GM23338 (cell line): ENCODE measurements at regions not wholly inside any gene's neighbourhood (a gene's known extent, or its start where the extent isn't known, plus 50 kb on each side); places are given as distances from the start of the nearest gene placed in this dataset.

Experiments
- ATAC-seq: fragments of 200-7000 bp; cut with Tn5 transposase; 3 replicates; pipeline ENCODE4 v1.9.1; 2020
- DNase-seq: peaks from one replicate; pipeline ENCODE4 v3.0.0-alpha.2; 2015; ENCODE audit warnings: low spot score
- H2AFZ ChIP-seq: fragments of 200-600 bp; sonication (generic); 2 replicates; pipeline ENCODE4 v1.8.0; 2016; ENCODE audit warnings: antibody characterized with exemption, mild to moderate bottlenecking, moderate library complexity
- H3F3A ChIP-seq: fragments of 200-600 bp; sonication (generic); replicated peaks from 2 replicates; pipeline ENCODE4 v1.8.0; 2017; ENCODE audit warnings: antibody characterized with exemption, mixed run types, low read depth
- H3K27ac ChIP-seq: fragments of 200-600 bp; sonication (generic); 2 replicates; pipeline ENCODE4 v1.6.1; 2016; ENCODE audit warnings: low read depth
- H3K27me3 ChIP-seq: fragments of 200-600 bp; sonication (generic); 2 replicates; pipeline ENCODE4 v1.8.0; 2016; ENCODE audit warnings: mild to moderate bottlenecking, mixed run types, moderate library complexity; ENCODE audit not compliant: insufficient read depth
- H3K36me3 ChIP-seq: fragments of 200-600 bp; sonication (generic); 2 replicates; pipeline ENCODE4 v1.8.0; 2016; ENCODE audit warnings: mild to moderate bottlenecking; ENCODE audit not compliant: insufficient read depth
- H3K4me1 ChIP-seq: fragments of 200-600 bp; sonication (generic); 2 replicates; pipeline ENCODE4 v1.8.0; 2016; ENCODE audit warnings: mild to moderate bottlenecking, moderate library complexity; ENCODE audit not compliant: insufficient read depth
- H3K4me2 ChIP-seq: fragments of 200-600 bp; sonication (generic); 2 replicates; pipeline ENCODE4 v1.7.1; 2017; ENCODE audit warnings: mixed run types
- H3K4me3 ChIP-seq: fragments of 200-600 bp; sonication (generic); 2 replicates; pipeline ENCODE4 v1.6.1; 2016; ENCODE audit warnings: mixed run types
- H3K79me2 ChIP-seq: fragments of 200-600 bp; sonication (generic); replicated peaks from 2 replicates; pipeline ENCODE4 v1.8.0; 2017; ENCODE audit warnings: mild to moderate bottlenecking; ENCODE audit not compliant: insufficient read depth
- H3K9me2 ChIP-seq: fragments of 200-600 bp; sonication (generic); 2 replicates; pipeline ENCODE4 v1.8.0; 2017; ENCODE audit not compliant: insufficient read depth
- H4K20me1 ChIP-seq: fragments of 200-600 bp; sonication (generic); replicated peaks from 2 replicates; pipeline ENCODE4 v1.8.0; 2017; ENCODE audit warnings: mild to moderate bottlenecking; ENCODE audit not compliant: insufficient read depth
- H3K27ac Mint-ChIP-seq: 2 replicates; pipeline ENCODE4 v1.8.0; 2020; ENCODE audit warnings: inconsistent platforms, mild to moderate bottlenecking, moderate library complexity, mixed read lengths
- H3K27me3 Mint-ChIP-seq: 3 replicates; pipeline ENCODE4 v1.8.0; 2022; ENCODE audit warnings: low read depth, mild to moderate bottlenecking, moderate library complexity, mixed read lengths, inconsistent platforms; ENCODE audit not compliant: insufficient read depth, poor library complexity
- H3K36me3 Mint-ChIP-seq: 3 replicates; pipeline ENCODE4 v1.8.0; 2021; ENCODE audit warnings: low read depth, mild to moderate bottlenecking, inconsistent platforms, moderate library complexity, mixed read lengths
- H3K4me1 Mint-ChIP-seq: 3 replicates; pipeline ENCODE4 v1.8.0; 2020; ENCODE audit warnings: mild to moderate bottlenecking, inconsistent platforms, mixed read lengths
- H3K4me3 Mint-ChIP-seq: 3 replicates; pipeline ENCODE4 v1.8.0; 2021; ENCODE audit warnings: moderate library complexity, mild to moderate bottlenecking, inconsistent platforms, mixed read lengths
- H3K9me3 Mint-ChIP-seq: 3 replicates; pipeline ENCODE4 v1.8.0; 2020; ENCODE audit warnings: moderate library complexity, mild to moderate bottlenecking, inconsistent platforms, mixed read lengths
- CTCF ChIP-seq, 2 experiments: fragments of 200-600 bp in 1 of 2; sonication (generic) in 1 of 2; conservative IDR thresholded peaks; 2 replicates each; pipeline versions ENCODE4 v1.5.1 to v1.6.1; 2016 to 2017; ENCODE audit warnings: antibody characterized with exemption in 2 of 2, low read depth in 2 of 2, mild to moderate bottlenecking in 2 of 2, moderate library complexity in 1 of 2
- ETS1 ChIP-seq: IDR thresholded peaks from 2 replicates; pipeline ENCODE4 v1.6.1; 2016; ENCODE audit warnings: antibody characterized with exemption
- EZH2 ChIP-seq: fragments of 200-600 bp; sonication (generic); IDR thresholded peaks from one replicate; pipeline ENCODE4 v1.8.0; 2017; ENCODE audit warnings: antibody characterized with exemption, mild to moderate bottlenecking, low read depth; ENCODE audit not compliant: unreplicated experiment
- EZH2phosphoT487 ChIP-seq: fragments of 200-600 bp; sonication (generic); IDR thresholded peaks from one replicate; pipeline ENCODE4 v1.8.1; 2018; ENCODE audit warnings: antibody characterized with exemption; ENCODE audit not compliant: unreplicated experiment
- NANOG ChIP-seq: IDR thresholded peaks from 2 replicates; pipeline ENCODE4 v1.6.1; 2016; ENCODE audit warnings: antibody characterized with exemption, borderline replicate concordance
- ZNF114 ChIP-seq: fragments of 250-450 bp; sonication (Bioruptor Pico); IDR thresholded peaks from 2 replicates; pipeline ENCODE4 v1.5.0; 2020; ENCODE audit warnings: mild to moderate bottlenecking, moderate library complexity
- ZNF331 ChIP-seq: fragments of 250-450 bp; sonication (Bioruptor Pico); IDR thresholded peaks from 2 replicates; pipeline ENCODE4 v1.5.0; 2020; ENCODE audit warnings: low read depth, mild to moderate bottlenecking, moderate library complexity
- ZNF462 ChIP-seq: fragments of 250-450 bp; sonication (Bioruptor Pico); IDR thresholded peaks from 2 replicates; pipeline ENCODE4 v1.5.0; 2020; ENCODE audit warnings: mild to moderate bottlenecking, moderate library complexity

GRCh38 chr2:105150231-105150630 is 91.3 kb upstream of the GPR45 start:
- H3K9me3 Mint-ChIP-seq, result no peaks in the 10 kb centered on the region
- ATAC-seq (no peak), DNase-seq (no peak)
- peaks cover 4% of the 10 kb centered on the region; the same call in 1 of the 2 replicates for H3K79me2 ChIP-seq
- TF ChIP-seq ZNF331 (CRISPR knock-in tag), result no peak
- TF ChIP-seq ZNF114 (CRISPR knock-in tag), result no peak
- TF ChIP-seq ETS1, result no peak
- no peak for TF ChIP-seq ZNF462 (CRISPR knock-in tag)
- TF ChIP-seq EZH2phosphoT487, result no peak
- no peak for TF ChIP-seq CTCF (conservative IDR thresholded peaks at IDR 0.05; ENCODE audit: low read depth in 2 of 2)
- no peak for TF ChIP-seq NANOG
- TF ChIP-seq EZH2, result no peak
- no peaks in the 10 kb centered on the region for H3F3A ChIP-seq
- no peak overlapping the region for H3K27ac ChIP-seq
- no peak overlapping the region for H2AFZ ChIP-seq
- H4K20me1 ChIP-seq, result no peaks in the 10 kb centered on the region; the same call in 1 of the 2 replicates
- 0 out of 2 replicates have a peak, but pooled peaks cover 20% of the 10 kb centered on the region for H3K9me2 ChIP-seq
- H3K36me3 ChIP-seq, result no peaks in the 10 kb centered on the region
- no peak overlapping the region for H3K4me3 ChIP-seq
- no peaks in the 10 kb centered on the region for H3K27me3 ChIP-seq
- H3K27me3 Mint-ChIP-seq, result peaks cover 5% of the 10 kb centered on the region
- H3K4me1 Mint-ChIP-seq, result peaks cover 13% of the 10 kb centered on the region
- H3K4me2 ChIP-seq, result no peak overlapping the region
- H3K4me3 Mint-ChIP-seq, result no peak overlapping the region
- no peak overlapping the region for H3K27ac Mint-ChIP-seq
- H3K36me3 Mint-ChIP-seq, result no peaks in the 10 kb centered on the region
- no peaks in the 10 kb centered on the region for H3K4me1 ChIP-seq
